ENCODE measurements at regions not wholly inside any gene's neighbourhood (a gene's known extent, or its start where the extent isn't known, plus 50 kb on each side); places are given as distances from the start of the nearest gene placed in this dataset.

- no peak for TF ChIP-seq CTCF (IDR thresholded peaks at IDR 0.05)
- TF ChIP-seq POLR2A (IDR thresholded peaks at IDR 0.05) = no peak
These were observed 182.1 kb upstream of the OPRM1 start for GRCh38 chr6:153856929-153857376.
